Activated CD8-positive, alpha-beta memory T cell treated with anti-CD3 and anti-CD28 coated beads, Interleukin-2, amount 50 U/mL, for 24 hours (primary cell): ENCODE measurements at regions not wholly inside any gene's neighbourhood (a gene's known extent, or its start where the extent isn't known, plus 50 kb on each side); places are given as distances from the start of the nearest gene placed in this dataset.

Source experiments
- DNase-seq: peaks from one replicate; pipeline ENCODE4 v3.0.0-alpha.2; 2020; ENCODE audit errors: extremely low read depth

DNA sequence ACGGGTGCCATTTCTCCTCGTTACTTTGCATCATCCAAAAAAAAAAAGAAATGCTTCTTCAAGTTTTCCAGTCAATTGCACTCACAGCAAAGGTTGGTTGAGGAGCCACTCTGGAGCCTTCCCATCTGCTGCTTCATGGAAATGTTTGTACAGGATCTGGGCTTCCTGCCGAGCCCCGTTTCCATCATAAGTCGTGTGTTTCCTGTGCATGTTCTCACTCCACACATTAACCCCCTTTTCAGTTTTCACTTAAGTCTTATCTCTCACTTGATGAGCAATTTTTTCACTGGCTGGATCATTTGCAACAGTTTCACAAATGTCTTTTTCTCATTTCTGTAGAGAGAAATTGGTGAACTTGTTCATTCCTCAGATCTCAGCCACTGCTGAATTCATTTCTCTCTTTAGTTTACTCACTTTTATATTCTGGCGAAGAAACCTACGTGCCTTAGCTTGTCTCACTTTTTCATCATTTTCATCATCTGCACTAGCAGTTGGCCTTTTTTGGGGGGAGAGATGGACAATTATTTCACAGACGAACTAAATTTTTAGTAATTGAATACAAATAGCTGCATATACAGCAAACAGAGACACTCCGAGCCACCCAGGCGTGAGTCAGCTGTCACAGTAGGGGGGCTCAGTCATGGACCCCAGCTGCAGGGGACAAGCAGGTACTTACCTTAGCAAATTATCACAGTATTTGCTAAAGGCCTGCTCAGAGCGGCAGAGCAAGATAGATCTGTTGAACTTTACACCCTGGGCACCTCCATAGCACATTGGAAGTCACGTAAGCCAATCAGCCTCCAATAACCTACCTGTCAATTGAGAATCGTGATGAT is 750.8 kb upstream of the ID2 start:
- no peak for DNase-seq

DNA sequence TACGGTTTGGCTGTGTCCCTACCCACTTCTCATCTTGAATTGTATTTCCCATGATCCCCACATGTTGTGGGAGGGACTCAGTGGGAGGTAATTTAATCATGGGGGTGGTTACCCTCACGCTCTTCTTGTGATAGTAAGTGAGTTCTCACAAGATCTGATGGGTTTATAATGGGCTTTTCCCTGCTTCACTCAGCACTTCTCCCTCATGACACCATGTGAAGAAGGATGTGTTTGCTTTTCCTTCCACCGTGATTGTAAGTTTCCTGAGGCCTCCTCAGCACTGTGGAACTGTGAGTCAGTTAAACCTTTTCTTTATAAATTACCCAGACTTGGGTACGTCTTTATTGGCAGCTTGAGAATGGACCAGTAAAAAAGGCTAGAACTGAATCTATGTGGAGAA is 750.0 kb upstream of the ID2 start:
- no peak for DNase-seq

DNA sequence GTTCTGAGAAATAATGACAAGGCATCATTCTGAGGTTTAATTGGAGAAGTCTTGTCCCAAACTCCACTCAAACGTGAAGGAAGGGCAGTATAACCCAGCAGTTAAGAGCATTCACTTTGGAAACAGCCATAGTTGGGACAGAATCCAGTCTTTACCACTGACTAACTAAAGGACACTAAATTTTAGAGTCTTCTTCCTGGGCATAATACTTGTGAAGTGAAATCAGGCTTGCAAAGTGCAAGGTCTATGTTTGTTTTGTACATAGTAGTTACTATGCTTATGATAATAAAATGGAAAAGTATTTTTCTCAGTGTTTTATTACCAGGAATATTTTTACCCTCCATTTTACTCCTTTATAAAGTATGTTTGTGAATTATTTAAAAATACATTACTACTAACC is 748.2 kb upstream of the ID2 start:
- DNase-seq = no peak

DNA sequence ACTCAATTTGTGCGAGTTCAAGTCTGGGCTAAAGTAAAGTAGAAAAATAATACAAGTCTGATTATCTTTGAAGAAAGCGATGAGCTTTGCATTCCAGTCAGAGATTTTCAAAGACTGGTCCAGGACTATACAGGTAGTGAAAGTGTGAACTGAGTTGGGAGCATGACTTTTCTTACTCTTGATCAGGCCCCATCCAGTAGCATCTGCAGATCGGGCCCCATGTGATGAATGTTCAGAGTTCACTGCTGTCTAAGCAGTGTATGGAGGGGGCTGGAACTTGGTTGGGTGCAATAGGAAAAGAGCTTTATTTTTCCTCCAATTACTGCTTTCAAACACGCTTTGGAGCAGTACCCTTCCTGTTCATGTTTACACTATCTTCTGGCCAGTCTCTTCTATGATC is 747.4 kb upstream of the ID2 start:
- DNase-seq = no peak

DNA sequence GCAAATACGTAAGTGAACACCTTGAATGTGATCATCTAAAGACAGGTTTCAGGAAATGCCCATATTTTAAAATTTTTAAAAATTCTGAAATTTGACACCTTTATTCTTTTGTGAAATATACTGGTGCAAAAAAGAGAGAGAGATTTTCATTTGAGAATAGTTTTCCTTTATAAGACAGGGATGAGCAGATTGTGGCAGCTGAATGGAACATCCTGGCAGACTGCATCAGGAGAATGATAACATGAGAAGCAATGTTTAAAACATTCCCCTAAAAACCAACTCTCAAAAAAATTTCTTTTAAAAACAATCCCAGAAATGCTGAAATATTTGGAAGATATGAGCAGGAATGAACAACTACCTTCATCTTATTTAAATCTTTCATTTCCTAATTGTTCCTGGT is 744.8 kb upstream of the ID2 start:
- DNase-seq = no peak

DNA sequence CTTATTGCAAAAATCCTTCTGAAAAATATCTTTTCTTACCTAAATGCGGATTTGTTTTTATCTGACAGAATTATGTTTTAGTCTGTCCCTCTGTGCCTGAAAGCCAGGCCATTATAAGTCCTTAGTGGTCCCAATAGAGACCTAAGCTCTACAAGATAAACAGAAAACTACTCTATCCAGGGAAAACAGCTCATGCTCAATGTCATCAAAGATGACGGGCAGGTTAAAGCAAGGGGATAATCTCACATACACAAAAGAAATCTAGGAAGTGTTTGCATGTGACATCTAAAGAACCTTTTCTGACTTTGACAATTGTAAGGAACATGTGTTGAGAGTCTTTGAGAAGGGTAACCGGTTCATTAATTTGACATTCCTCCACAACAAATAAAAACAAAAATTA is 741.1 kb upstream of the ID2 start:
- DNase-seq = no peak

DNA sequence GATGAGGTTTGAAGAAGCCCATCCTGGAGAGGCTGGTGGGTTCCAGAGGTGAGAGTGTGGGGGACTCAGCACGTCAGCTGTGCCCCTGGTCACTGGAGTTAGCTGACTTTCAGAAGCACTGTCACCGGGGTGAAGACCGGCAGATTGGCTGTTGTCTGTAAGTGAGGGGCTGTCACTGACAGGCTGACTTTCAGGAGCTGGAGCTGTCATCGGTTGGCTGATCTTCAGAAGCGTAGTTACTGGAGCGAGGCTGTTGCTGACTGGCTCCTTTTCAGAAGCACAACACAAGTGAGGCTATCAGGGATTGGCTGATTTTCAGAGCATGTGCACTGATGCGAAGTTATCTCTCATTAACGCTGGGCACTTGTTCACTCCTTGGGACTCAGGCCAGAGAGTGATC is 738.4 kb upstream of the ID2 start:
- no peak for DNase-seq

DNA sequence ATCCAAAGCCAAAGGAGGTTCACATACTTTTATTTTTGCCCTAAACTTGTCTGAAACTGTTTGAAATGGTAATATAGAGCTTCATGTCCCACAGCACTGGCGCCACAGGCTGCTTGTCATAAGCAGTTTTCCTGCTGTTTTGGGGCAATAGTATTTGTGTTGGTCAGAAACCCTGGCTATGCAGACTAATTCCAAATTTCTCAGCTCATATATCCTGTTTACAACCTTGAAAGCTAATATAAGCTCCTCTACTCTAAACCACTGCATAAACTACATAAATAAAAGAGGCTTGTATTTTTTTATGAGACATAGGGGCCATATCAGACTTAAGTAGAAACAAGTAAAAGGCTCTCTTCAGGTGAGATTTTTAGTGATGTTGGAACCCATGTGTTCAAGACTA is 736.8 kb upstream of the ID2 start:
- no peak for DNase-seq

DNA sequence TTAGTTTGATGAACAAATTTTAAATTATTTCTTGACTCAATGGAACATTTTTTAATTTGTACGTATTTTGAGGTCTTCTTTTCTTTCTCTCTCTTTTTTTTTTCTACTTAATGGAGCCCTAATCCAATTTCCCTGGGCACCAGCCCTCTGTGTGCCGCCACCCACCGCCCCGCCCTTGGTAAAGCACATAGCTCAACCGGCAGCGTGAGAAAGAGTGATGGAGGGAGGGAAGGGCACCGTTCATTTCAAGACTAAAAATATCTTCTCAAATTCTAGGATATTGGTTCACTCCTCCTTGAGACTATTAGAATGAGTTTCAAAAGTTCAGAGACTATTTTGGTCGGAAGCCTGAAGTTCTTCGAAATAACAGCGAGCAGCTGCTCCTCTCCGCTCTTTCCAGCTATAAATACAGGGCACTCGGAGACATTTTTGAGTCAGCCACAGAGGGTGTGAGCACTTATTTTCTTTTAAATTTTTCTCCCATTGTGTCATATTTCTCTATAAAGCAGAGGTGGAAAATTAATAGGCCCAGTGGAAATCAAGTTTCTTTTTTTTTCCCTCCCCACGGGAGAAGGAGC is 731.7 kb upstream of the ID2 start:
- no peak for DNase-seq

DNA sequence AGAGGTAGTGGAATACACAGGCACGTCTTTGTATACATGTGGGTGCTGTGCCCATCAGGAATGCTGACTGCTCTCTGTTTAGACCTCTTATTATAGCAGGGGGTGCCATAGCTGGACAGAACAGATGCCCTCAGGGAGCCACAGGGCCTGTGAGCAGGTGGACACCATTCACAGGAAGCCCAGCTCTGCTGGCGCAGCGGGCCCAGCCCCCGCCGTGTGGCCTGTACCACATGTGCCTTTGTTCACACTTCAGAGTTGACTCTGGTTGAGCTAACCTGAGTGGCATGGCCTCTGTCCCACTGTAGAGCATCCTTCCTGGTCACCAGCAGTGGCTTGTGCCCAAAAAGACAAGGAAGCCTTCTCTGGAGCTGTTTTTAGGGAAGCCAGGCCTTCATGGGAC is 730.9 kb upstream of the ID2 start:
- no peak for DNase-seq

DNA sequence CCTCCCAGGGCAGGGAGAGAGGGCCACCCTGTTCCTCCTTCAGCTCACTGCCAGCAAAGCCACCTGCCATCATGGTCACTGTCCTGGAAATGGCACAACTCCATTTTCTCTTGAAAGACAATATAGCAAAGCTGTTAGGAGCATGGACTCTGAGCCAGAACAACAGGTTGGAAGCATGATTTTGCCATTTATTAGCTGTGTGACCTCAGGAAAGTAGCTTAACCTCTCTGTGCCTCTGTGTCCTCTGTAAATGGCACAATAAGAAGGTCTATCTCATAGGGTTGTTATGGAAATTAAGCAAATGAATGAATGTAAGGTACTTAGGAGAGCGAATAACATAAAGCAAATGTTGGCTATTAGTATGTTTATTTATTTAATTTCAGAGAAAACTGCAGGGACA is 730.4 kb upstream of the ID2 start:
- no peak for DNase-seq

DNA sequence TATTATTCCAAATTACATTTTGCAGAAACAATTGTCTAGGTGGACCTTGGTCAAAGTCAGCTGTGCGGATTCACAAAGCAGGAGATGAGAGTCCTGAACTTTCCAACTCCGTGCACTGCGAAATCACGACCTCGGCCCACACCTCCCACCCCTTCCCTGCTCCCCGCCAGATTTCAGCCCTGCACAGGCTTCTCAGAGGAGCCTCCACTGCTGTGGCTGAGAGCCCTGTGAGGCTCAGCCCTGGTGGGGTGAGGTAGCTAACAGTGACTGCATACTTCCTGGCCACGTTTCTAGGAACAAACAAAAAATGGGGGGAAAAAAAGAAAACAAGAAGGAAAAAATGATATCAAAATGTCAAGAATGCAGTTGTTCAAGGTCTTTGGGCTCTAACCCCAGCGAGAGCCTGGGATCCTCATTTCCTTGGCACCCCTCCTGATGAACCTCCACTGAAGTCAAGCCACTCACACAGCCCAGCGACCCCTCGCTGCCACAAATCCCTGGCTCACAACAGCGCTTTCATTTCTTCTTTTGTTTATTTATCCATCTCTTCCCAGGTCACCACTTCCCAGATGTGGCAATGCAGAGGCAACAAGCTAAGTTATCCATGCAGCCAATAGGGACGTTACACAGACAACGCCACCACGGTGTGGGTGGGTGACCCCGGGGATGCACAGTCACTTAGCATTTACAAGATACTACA is 729.7 kb upstream of the ID2 start:
- no peak for DNase-seq

DNA sequence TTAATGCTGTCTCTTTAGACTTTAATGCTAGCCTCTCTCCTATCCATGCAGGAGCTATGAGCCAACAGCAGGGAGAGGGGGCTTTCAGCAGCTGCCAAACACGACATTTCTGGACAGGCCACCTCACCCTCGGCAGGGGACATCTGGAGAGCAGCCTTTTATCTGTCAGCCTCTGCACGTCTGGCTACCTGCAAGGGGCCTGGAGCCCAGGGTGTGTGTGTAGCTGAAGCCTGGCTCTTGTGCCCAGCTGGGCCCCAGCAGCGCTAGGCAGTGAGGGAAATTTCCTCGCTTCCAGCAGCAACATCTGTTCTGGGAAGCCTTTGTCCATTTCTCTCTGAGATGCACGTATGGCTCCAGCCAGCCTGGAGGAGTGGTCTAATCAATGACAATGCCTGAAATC is 728.7 kb upstream of the ID2 start:
- no peak for DNase-seq

DNA sequence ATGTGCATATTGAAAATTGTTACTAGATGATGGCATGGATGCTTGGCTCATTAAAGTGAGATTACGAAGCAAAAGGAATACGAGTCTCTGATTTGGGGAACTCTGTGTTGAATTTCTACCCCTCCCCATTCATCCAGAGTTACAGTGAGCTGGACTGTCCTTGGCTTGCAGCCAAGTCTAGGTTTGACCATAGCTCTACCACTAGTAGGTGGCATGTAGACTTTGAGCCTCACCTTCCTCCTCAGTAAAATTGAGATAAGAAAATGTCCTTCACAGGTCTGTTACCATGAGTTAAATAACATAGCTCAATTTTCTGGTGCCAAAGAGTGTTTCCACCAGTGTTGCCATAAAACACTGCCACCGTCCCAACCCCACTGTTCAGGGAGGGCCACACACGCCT is 727.6 kb upstream of the ID2 start:
- no peak for DNase-seq

DNA sequence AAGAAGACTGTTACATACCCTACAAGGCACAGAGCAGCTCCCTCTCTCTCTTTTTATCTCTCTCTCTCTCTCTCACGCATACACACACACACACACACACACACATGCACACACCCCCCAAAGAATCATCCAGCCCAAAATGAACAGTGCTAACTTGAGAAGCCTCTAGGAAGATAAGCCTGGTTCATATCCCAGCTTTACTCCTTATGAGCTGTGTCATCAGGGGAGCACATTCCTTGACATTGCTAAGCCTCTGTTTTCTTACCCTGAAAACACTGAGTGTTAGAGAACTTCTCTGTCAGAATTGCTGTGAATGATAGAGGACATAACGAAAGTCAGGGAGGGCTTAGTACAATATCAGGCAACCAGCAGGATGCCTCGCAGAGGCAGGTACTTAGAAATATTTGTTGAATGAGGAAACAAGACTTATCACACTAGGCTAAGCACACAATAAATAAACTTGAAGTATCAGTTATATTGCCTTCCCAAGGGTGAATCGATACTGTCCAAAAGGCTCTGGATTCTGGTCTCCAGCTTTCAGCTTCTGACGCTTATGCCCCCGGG is 725.6 kb upstream of the ID2 start:
- no peak for DNase-seq

DNA sequence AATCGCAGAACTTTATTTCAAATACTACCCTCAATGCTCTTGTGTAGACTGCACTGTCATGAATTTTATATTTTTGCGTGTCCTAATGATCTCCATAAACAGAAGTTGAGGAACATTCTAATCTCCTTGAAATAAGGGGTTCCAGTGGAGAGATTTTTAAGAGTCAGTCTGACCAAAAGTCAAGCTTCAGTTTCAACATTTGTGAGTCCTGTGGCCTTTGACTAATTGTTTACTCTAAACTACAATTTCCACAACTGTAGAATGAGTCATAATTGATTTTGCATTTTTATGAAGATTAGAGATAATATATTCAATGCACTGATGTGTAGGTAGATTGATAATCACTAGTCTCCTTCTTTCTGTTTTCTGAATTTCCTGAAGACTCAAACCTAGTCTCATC is 720.3 kb upstream of the ID2 start:
- no peak for DNase-seq

DNA sequence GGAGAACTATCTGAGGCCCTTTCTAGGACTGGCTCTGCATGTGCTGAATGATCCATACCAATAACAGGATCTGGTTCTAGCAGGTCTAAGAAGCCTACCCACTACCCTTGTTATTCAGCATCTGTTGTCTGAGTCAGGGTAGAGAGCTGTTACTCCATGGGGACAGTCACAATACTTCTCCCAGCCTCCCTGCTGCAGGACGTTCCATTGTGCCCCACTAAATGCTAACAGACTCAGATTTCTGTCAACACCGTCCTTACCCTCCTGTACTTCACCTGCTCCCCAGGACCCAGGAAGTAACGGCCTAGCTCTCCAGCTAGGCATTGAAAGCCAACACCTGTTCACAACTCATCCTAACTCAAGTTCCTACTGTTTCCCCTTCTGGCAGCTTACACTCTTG is 719.7 kb upstream of the ID2 start:
- DNase-seq = no peak

DNA sequence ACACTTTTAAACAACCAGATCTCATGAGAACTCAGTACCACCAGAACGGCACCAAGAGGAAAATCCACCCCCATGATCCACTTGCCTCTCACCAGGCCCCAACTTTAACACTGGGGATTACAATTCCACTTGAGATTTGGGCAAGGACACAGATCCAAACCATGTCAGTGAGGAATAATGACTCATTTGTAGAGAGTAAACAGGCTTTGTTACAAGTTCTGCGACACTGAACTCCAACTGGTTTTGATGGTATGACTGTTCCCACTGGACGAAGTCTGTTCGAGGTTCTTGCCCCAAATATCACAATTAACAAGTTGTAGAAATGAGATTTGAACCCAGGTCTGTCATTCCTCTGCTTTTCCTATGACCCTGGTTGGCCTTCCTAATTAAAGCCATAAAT is 718.1 kb upstream of the ID2 start:
- no peak for DNase-seq

DNA sequence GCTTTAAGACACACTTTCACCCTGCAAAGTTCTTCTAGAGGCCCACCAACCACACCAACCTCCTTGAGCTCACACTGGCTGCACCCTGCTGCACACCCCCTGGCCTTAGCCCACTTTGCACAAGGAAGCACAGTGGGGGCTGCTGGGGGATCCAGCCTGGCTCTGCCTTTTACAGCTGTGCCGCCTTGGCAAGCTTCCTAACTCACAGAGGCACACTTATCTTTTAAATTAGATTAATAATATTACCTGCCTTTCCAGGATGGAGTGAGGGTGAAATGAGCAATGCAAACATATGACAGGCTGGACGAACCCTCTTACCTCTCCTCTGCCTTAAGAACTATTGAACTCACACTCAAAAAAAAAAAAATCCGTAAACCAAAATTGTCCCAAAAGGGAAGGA is 715.8 kb upstream of the ID2 start:
- no peak for DNase-seq

DNA sequence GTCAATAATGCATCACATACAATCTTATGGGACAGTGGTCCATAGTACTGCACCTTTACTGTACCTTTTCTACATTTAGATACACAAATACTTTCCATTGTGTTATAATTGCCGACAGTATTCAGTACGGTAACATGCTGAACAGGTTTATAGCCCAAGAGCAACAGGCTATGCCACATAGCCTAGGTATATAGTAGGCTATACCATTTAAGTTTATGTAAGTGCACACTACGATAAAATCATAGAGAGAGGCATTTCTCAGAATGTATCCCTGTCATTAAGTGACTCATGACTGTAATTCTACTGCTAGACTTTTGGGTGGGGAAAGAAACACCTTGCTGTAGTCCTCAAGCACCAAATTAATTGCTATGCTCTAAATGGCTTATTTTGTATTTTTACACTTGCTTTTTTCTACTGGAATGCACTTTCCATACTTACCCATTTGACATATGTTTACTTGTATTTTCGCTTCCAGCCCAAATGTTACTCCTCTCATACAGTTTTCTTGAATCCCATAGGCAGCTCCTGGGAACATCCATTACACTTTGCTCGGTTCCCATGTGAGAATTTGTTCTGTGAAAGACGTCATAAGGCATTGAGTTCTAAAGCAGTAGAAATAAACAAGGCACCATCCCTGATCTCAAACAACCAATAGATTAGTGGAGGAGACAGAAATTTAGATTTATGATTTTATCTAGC is 714.0 kb upstream of the ID2 start:
- no peak for DNase-seq

DNA sequence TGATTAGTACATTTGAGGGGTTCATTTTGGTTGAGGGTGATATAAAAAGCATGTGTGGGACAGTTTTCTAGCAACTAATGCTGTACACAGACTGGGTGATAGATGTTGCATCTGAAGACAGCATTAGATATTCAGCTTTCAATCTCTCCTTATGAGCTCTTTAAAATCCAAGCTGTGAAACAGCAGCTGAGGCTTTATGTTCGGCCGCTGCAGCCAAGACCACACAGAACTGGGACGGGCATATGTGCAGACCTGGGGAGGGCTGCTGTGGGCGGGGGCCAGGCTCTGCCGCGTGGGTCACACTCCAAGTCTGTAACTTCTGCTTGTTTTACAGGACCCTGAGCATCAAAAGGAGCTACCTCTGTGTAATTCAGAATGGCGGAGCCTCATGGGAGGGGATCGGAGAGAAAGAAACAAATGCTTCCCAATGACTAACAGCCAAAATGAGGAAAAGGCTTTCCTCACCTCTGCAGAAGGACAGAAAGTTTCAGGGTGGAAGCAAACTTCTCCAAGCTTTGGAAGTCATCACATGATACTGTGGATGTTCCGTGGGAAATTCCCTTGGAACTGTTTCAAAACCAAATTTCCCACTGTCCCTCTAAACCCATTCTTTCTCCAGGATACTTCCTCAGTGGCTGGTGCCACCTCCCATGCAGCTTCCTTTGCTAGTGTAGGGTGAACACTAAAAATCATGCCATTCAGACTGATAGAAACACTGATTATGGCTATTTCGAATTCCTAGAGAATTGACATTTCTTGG is 711.9 kb upstream of the ID2 start:
- no peak for DNase-seq

DNA sequence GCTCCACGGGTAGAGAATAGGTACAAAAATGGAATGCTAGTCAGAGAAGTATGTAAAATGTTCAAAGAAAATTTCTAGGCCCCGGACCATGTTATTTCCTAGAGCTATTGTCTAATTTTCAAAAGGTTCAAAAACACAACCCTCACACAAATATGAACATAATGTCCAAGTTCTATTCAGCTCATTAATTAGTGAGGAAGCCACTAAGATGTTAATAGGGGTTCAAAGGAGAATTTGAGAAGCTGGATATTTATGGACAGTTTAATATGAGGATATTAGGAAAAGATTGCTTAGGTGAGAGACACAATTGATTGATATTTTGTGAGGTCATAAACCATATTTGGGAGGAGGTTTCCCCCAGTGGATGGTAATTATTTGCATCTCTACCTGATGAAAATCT is 710.6 kb upstream of the ID2 start:
- DNase-seq = no peak
